ENCODE measurements at regions not wholly inside any gene's neighbourhood (a gene's known extent, or its start where the extent isn't known, plus 50 kb on each side); places are given as distances from the start of the nearest gene placed in this dataset.

DNA sequence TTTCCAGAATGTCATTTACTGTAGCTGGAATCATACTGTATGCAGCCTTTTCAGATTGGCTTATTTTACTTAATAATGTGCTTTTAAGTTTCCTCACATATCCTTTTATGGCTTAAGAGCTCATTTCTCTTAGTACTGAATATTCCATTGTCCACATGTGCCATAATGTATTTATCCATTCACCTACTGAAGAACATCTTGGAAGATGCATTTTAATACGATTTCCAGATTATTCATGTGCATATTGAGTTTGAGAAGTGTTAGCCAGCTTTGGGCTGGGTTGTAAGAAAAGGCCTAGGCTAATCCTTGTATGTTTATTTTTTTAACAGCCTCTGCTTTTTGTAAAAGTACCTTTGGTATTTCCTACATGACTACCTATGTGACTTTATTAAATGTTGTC is 109.3 kb upstream of the MDFIC start:
- TF ChIP-seq, protein P1, sequence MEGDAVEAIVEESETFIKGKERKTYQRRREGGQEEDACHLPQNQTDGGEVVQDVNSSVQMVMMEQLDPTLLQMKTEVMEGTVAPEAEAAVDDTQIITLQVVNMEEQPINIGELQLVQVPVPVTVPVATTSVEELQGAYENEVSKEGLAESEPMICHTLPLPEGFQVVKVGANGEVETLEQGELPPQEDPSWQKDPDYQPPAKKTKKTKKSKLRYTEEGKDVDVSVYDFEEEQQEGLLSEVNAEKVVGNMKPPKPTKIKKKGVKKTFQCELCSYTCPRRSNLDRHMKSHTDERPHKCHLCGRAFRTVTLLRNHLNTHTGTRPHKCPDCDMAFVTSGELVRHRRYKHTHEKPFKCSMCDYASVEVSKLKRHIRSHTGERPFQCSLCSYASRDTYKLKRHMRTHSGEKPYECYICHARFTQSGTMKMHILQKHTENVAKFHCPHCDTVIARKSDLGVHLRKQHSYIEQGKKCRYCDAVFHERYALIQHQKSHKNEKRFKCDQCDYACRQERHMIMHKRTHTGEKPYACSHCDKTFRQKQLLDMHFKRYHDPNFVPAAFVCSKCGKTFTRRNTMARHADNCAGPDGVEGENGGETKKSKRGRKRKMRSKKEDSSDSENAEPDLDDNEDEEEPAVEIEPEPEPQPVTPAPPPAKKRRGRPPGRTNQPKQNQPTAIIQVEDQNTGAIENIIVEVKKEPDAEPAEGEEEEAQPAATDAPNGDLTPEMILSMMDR (IDR thresholded peaks at IDR 0.05; ENCODE audit: borderline replicate concordance, extremely low read depth, low read length, poor library complexity, severe bottlenecking) = no peak
- no peak for TF ChIP-seq EZH2 (IDR thresholded peaks at IDR 0.05; ENCODE audit: borderline replicate concordance, low read depth, low read length, severe bottlenecking)

Data from DND-41 (cell line).